A549 (cell line): ENCODE measurements at regions not wholly inside any gene's neighbourhood (a gene's known extent, or its start where the extent isn't known, plus 50 kb on each side); places are given as distances from the start of the nearest gene placed in this dataset.

ENCODE experiments used
- ATAC-seq, 2 experiments: fragments of 200-7000 bp in 1 of 2; fragments of >200 bp in 1 of 2; cut with Nextera tagmentation in 1 of 2; cut with Tn5 transposase in 1 of 2; 3 replicates each; pipeline versions ENCODE4 v1.8.0 to v1.9.1; 2018 to 2020; ENCODE audit warnings: mild to moderate bottlenecking in 1 of 2, moderate library complexity in 1 of 2
- CTCF ChIA-PET: fragments of 300-600 bp; sonication (Branson Sonifier 250); formaldehyde crosslinking; extraction: SDS; loops from one replicate; lab custom pipeline; 2021; ENCODE audit warnings: antibody characterized with exemption, inconsistent platforms; lab: Yijun Ruan, JAX
- POLR2A ChIA-PET: fragments of 350-600 bp; formaldehyde crosslinking; extraction: SDS; loops from one replicate; lab custom pipeline; 2021; ENCODE audit warnings: antibody characterized with exemption, inconsistent platforms; lab: Yijun Ruan, JAX
- DNase-seq, 2 experiments: peaks; one replicate each; pipeline versions ENCODE4 v3.0.0 to v3.0.0-alpha.2; 2011 to 2016; ENCODE audit warnings: low read depth in 1 of 2, low spot score in 1 of 2
- FAIRE-seq: peaks from 2 replicates; lab custom pipeline; 2011; peaks lifted over from hg19 to GRCh38; lab: Jason Lieb, UNC
- H3K27ac ChIP-seq, 2 experiments: fragments of >200 bp; sonication (Bioruptor Twin); formaldehyde crosslinking; 3 replicates each; pipeline ENCODE4 v1.5.1; 2016 to 2017
- H3K4me1 ChIP-seq: fragments of >200 bp; sonication (Bioruptor Twin); formaldehyde crosslinking; 3 replicates; pipeline ENCODE4 v1.6.1; 2016
- H3K4me2 ChIP-seq: fragments of >200 bp; sonication (Bioruptor Twin); formaldehyde crosslinking; 3 replicates; pipeline ENCODE4 v1.6.1; 2016
- H3K4me3 ChIP-seq: fragments of >200 bp; sonication (Bioruptor Twin); formaldehyde crosslinking; 3 replicates; pipeline ENCODE4 v1.5.1; 2016
- H3K9me3 ChIP-seq: fragments of >200 bp; sonication (Bioruptor Twin); formaldehyde crosslinking; 3 replicates; pipeline ENCODE4 v1.6.1; 2016
- CBX8 ChIP-seq: fragments of 200-600 bp; sonication (generic); IDR thresholded peaks from 2 replicates; pipeline ENCODE4 v1.6.1; 2016
- CEBPB ChIP-seq, 2 experiments: fragments of >200 bp in 1 of 2; sonication (Bioruptor Twin) in 1 of 2; formaldehyde crosslinking in 1 of 2; IDR thresholded peaks; 2 replicates each; pipeline ENCODE4 v1.6.1; 2012 to 2016
- CHD2 ChIP-seq: fragments of 150-350 bp; IDR thresholded peaks from 2 replicates; pipeline ENCODE4 v1.6.1; 2014; ENCODE audit warnings: low read length; ENCODE audit not compliant: partially characterized antibody
- CHD4 ChIP-seq: fragments of 200-600 bp; sonication (generic); IDR thresholded peaks from 2 replicates; pipeline ENCODE4 v1.6.1; 2016; ENCODE audit warnings: antibody characterized with exemption, mild to moderate bottlenecking, borderline replicate concordance
- CTCF ChIP-seq: fragments of >200 bp; sonication (Bioruptor Twin); formaldehyde crosslinking; IDR thresholded peaks from 3 replicates; pipeline ENCODE4 v1.5.1; 2016
- EHMT2 ChIP-seq: fragments of 200-600 bp; sonication (generic); IDR thresholded peaks from 2 replicates; pipeline ENCODE4 v1.6.1; 2016; ENCODE audit warnings: antibody characterized with exemption, low read depth, mild to moderate bottlenecking, moderate library complexity
- FOXS1 ChIP-seq: fragments of 250-450 bp; sonication (Bioruptor Pico); IDR thresholded peaks from 2 replicates; pipeline ENCODE4 v1.5.0; 2020; ENCODE audit warnings: mild to moderate bottlenecking, moderate library complexity
- GATA3 ChIP-seq: IDR thresholded peaks from 2 replicates; pipeline ENCODE4 v1.6.1; 2012; ENCODE audit warnings: borderline replicate concordance
- HOXA7 ChIP-seq: fragments of 250-450 bp; sonication (Bioruptor Pico); IDR thresholded peaks from 2 replicates; pipeline ENCODE4 v1.5.0; 2020; ENCODE audit warnings: mild to moderate bottlenecking, moderate library complexity
- HOXB5 ChIP-seq: fragments of 250-450 bp; sonication (Bioruptor Pico); IDR thresholded peaks from 2 replicates; pipeline ENCODE4 v1.5.0; 2020; ENCODE audit warnings: mild to moderate bottlenecking, moderate library complexity
- KDM5A ChIP-seq: fragments of 200-600 bp; sonication (generic); IDR thresholded peaks from 2 replicates; pipeline ENCODE4 v1.6.1; 2016; ENCODE audit warnings: antibody characterized with exemption, mild to moderate bottlenecking
- MAFK ChIP-seq: fragments of 450-650 bp; IDR thresholded peaks from 2 replicates; pipeline ENCODE4 v1.6.1; 2014; ENCODE audit not compliant: partially characterized antibody
- MAZ ChIP-seq: fragments of 150-350 bp; IDR thresholded peaks from 2 replicates; pipeline ENCODE4 v1.6.1; 2014; ENCODE audit warnings: antibody characterized with exemption, low read depth, low read length, borderline replicate concordance
- RAD21 ChIP-seq, 2 experiments: fragments of >200 bp in 1 of 2; sonication (Bioruptor Twin) in 1 of 2; formaldehyde crosslinking in 1 of 2; IDR thresholded peaks in 1 of 2; conservative IDR thresholded peaks in 1 of 2; 2 replicates in 1 of 2; 3 replicates in 1 of 2; pipeline ENCODE4 v1.6.1; 2012 to 2018; ENCODE audit warnings: inconsistent platforms in 1 of 2
- RARB ChIP-seq: fragments of 250-450 bp; sonication (Bioruptor Pico); IDR thresholded peaks from 2 replicates; pipeline ENCODE4 v1.8.0; 2021; ENCODE audit warnings: mild to moderate bottlenecking, moderate library complexity
- REST ChIP-seq: fragments of 200-600 bp; sonication (generic); IDR thresholded peaks from 2 replicates; pipeline ENCODE4 v1.6.1; 2016; ENCODE audit warnings: antibody characterized with exemption, mild to moderate bottlenecking, moderate library complexity
- RFX5 ChIP-seq: fragments of 450-650 bp; IDR thresholded peaks from 2 replicates; pipeline ENCODE4 v1.7.1; 2014; ENCODE audit warnings: antibody characterized with exemption, mild to moderate bottlenecking, moderate library complexity
- WGBS: methylation state at CpG from one replicate; pipeline ENCODE4 v1.1.6; 2017; ENCODE audit errors: missing lambda C conversion rate; 5-methylcytosine and 5-hydroxymethylcytosine counted together
- TF ChIP-seq, protein P1 (sequence below): fragments of 250-450 bp; sonication (Bioruptor Pico); IDR thresholded peaks from 2 replicates; pipeline ENCODE4 v1.5.0; 2021; ENCODE audit warnings: mild to moderate bottlenecking, moderate library complexity, borderline replicate concordance
- TF ChIP-seq, protein P2 (sequence below): IDR thresholded peaks from 2 replicates; pipeline ENCODE4 v1.6.1; 2012; ENCODE audit warnings: low read depth, borderline replicate concordance

- TF ChIP-seq CTCF = no peak
Observed at GRCh38 chr6:140572867-140573266, 1198.4 kb upstream of the CITED2 start (continued).

DNA sequence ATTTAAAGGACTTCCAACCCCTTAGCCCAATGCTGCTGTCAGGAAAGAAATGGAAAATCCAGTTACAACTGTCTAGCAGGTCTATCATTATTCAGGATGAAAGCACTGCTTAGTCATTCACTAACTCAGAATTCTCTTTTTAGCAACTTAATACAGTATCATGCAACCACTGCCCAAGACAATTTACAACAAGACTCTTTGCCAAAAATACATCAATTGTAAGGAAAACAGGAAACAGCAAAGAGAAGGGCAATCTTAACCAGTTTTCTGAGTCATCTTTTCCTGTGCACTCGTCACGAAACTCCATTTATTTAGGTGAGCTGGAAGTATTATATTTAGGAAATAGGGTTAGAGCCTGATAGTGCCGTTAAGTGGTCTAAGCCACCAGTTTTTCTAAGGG, 1197.7 kb upstream of the CITED2 start:
- Histone ChIP-seq H3K4me3 (no peak overlapping the region), H3K4me1 (no peaks in the 10 kb centered on the region), H3K27ac (0 out of 6 replicates have a peak overlapping the region, but pooled peaks of 1 of the 2 experiments have one; percentile 15), H3K9me3 (no peaks in the 10 kb centered on the region), H3K4me2 (no peak overlapping the region)
- DNase-seq (no peak), FAIRE-seq (no peak), ATAC-seq (no peak)
- POLR2A ChIA-PET = no interaction called here
- 67% methylated on average over 3 of the region's 3 CpGs for WGBS
- CTCF ChIA-PET = no interaction called here
- TF ChIP-seq KDM5A (no peak), MAFK (no peak)
- TF ChIP-seq, protein P1, sequence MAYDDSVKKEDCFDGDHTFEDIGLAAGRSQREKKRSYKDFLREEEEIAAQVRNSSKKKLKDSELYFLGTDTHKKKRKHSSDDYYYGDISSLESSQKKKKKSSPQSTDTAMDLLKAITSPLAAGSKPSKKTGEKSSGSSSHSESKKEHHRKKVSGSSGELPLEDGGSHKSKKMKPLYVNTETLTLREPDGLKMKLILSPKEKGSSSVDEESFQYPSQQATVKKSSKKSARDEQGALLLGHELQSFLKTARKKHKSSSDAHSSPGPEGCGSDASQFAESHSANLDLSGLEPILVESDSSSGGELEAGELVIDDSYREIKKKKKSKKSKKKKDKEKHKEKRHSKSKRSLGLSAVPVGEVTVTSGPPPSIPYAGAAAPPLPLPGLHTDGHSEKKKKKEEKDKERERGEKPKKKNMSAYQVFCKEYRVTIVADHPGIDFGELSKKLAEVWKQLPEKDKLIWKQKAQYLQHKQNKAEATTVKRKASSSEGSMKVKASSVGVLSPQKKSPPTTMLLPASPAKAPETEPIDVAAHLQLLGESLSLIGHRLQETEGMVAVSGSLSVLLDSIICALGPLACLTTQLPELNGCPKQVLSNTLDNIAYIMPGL (CRISPR knock-in tag) = no peak
- TF ChIP-seq, protein P2, sequence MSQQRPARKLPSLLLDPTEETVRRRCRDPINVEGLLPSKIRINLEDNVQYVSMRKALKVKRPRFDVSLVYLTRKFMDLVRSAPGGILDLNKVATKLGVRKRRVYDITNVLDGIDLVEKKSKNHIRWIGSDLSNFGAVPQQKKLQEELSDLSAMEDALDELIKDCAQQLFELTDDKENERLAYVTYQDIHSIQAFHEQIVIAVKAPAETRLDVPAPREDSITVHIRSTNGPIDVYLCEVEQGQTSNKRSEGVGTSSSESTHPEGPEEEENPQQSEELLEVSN = no peak

GRCh38 chr6:140571145-140571544, 1196.7 kb upstream of the CITED2 start:
- H3K27ac ChIP-seq = no peak overlapping the region
- DNase-seq (no peak), ATAC-seq (no peak), FAIRE-seq (no peak)
- TF ChIP-seq MAZ (no peak), CTCF (no peak), FOXS1 (no peak), KDM5A (no peak), CEBPB (IDR thresholded peaks at IDR 0.05) (no peak), EHMT2 (no peak)
- TF ChIP-seq, protein P1 (CRISPR knock-in tag) = no peak
- H3K9me3 ChIP-seq = no peaks in the 10 kb centered on the region
- no peak overlapping the region for H3K4me2 ChIP-seq
- no peak overlapping the region for H3K4me3 ChIP-seq
- 0 out of 3 replicates have a peak, but pooled peaks cover 7% of the 10 kb centered on the region for H3K4me1 ChIP-seq
- ChIA-PET POLR2A (no interaction called here), CTCF (no interaction called here)

DNA sequence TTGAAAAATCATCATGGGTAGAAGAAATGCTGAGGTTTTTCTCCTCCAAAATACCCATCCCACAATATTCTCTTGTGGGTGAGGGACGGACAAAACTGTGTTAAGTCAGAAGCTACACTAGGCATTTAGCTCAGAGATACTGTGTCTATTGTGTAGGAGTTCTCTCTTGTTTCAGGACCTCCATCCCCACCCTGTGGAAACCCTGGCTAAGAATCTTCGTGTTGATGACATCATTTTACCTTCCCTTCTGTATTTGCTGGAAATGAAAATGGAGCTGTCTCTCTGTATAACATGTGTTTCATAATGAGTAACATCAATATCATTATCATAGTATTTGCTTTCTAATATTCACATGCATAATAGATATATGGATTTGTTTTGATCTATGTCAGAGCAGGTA, 1193.0 kb upstream of the CITED2 start:
- CTCF ChIA-PET = no interaction called here
- 0 out of 3 replicates have a peak, but pooled peaks cover 7% of the 10 kb centered on the region for H3K4me1 ChIP-seq
- no peak overlapping the region for H3K4me2 ChIP-seq
- 38% methylated on average over 2 of the region's 2 CpGs for WGBS
- H3K9me3 ChIP-seq = no peaks in the 10 kb centered on the region
- H3K27ac ChIP-seq = no peak overlapping the region
- no peak for ATAC-seq
- POLR2A ChIA-PET = no interaction called here
- no peak for DNase-seq
- no peak overlapping the region for H3K4me3 ChIP-seq
- no peak for FAIRE-seq
- TF ChIP-seq RARB (CRISPR knock-in tag) (no peak), HOXB5 (no peak), REST (no peak), GATA3 (no peak), HOXA7 (CRISPR knock-in tag) (no peak), RFX5 (no peak), CHD4 (no peak), CHD2 (no peak), RAD21 (conservative IDR thresholded peaks at IDR 0.05 in 1 of 2, IDR thresholded peaks at IDR 0.05 in 1 of 2) (no peak), CBX8 (no peak)
